ENCODE measurements at regions not wholly inside any gene's neighbourhood (a gene's known extent, or its start where the extent isn't known, plus 50 kb on each side); places are given as distances from the start of the nearest gene placed in this dataset.

DNA sequence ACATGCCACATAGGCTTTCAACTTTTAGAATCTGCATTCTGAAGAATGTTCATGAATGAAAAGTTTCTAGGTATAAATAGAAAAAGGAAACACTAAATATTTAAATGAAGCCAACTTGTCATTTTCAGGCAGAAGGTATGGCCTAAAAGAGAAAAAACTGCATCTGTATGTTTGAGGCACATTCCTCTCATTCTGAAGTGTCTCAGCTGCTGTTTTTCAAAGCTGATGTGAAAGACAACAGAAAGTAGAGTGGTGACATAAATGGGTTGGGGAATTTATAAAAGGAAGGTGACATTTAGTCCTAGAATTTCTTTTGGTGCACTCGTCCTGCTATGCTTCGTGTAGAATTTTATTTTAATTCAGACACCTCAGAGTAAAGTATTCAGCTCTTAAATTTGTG, 539.6 kb upstream of the SLITRK5 start:
- H3K4me3 ChIP-seq (ENCODE audit: low read depth, low read length) = no peak overlapping the region
- DNase-seq (ENCODE audit: low read depth) = no peak
- TF ChIP-seq, protein P1, sequence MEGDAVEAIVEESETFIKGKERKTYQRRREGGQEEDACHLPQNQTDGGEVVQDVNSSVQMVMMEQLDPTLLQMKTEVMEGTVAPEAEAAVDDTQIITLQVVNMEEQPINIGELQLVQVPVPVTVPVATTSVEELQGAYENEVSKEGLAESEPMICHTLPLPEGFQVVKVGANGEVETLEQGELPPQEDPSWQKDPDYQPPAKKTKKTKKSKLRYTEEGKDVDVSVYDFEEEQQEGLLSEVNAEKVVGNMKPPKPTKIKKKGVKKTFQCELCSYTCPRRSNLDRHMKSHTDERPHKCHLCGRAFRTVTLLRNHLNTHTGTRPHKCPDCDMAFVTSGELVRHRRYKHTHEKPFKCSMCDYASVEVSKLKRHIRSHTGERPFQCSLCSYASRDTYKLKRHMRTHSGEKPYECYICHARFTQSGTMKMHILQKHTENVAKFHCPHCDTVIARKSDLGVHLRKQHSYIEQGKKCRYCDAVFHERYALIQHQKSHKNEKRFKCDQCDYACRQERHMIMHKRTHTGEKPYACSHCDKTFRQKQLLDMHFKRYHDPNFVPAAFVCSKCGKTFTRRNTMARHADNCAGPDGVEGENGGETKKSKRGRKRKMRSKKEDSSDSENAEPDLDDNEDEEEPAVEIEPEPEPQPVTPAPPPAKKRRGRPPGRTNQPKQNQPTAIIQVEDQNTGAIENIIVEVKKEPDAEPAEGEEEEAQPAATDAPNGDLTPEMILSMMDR (IDR thresholded peaks at IDR 0.05; ENCODE audit: low read depth, low read length, missing control alignments) = no peak

DNA sequence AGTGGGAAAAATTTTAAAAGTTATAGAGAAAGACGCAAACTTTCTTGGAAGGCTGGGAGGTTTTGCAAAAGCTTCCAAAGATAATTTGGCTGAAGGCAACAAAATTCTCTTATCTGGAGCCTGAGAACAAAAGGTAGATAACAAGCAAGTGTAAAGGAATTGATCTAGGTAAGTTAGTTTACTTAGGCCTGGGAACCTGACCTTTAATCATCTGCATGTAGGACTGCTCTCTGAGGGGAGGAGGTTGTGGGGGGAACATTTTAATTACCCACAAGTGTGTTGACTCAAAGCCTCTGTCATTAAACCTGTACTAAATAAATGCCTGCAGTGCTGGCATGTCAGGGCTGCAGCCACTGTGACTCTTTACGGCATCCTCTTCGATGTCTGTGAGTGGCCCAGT, 532.3 kb upstream of the SLITRK5 start:
- TF ChIP-seq, protein P1 (IDR thresholded peaks at IDR 0.05; ENCODE audit: low read depth, low read length, missing control alignments) = no peak
- DNase-seq (ENCODE audit: low read depth) = no peak
- no peak overlapping the region for H3K4me3 ChIP-seq (ENCODE audit: low read depth, low read length)

DNA sequence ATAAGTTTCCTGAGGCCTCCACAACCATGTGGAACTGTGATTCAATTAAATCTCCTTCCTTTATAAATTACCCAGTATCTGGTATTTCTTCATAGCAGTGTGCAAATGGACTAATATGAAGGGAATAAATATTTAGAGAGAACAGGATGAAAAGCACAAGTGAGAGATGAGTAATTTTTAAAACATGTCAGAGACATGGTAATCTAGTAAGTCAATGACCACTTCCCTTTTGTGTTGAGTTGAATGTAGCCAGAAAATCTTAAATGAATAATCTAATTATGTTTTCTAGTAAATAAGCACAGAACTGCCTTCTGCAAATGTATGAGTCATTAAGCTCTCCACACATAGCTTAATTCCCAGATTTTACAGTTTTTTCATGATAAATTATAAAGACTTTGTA, 524.1 kb upstream of the SLITRK5 start:
- TF ChIP-seq, protein P1 (IDR thresholded peaks at IDR 0.05; ENCODE audit: low read depth, low read length, missing control alignments) = no peak
- no peak for DNase-seq (ENCODE audit: low read depth)
- H3K4me3 ChIP-seq (ENCODE audit: low read depth, low read length) = no peak overlapping the region

DNA sequence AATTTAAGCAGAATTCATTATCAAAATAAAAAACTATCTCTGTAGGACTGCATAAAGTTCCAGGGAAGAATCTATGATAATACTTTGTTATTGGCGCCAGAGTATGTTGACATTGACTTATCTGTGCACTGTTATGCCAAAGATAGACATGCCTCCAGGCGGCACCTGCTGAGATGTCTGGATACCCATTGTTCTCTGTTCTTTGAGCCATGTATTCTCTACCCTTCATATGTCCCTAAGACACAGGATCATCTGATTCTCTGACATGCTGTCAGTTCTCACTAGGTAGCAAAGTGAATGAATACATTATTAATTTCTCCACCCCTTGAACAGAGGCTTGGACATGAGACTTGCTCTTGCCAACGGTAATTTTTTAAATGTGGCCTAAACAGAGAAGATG, 517.8 kb upstream of the SLITRK5 start:
- no peak for DNase-seq (ENCODE audit: low read depth)
- H3K4me3 ChIP-seq (ENCODE audit: low read depth, low read length) = no peak overlapping the region
- TF ChIP-seq, protein P1 (IDR thresholded peaks at IDR 0.05; ENCODE audit: low read depth, low read length, missing control alignments) = no peak

DNA sequence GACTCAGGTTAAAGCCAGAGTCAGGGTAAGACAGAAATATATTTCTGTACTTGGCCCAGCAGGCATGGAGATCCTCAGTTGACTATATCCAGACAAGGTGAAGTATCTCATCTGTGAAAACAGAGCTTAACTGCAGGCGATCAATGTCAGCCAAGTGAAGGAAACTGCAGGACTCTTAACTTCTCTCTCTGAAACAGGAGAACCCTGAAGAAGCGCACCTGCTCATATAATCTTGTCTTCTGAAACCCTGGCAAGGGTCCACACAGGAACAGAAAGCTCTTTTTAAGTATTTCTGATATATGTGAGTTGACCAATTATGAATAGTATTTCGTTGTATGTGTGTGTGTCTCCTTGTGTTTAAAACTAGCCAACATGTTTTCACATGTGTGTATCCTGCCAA, 504.8 kb upstream of the SLITRK5 start:
- no peak for DNase-seq (ENCODE audit: low read depth)
- TF ChIP-seq, protein P1 (IDR thresholded peaks at IDR 0.05; ENCODE audit: low read depth, low read length, missing control alignments) = no peak
- H3K4me3 ChIP-seq (ENCODE audit: low read depth, low read length) = no peak overlapping the region

DNA sequence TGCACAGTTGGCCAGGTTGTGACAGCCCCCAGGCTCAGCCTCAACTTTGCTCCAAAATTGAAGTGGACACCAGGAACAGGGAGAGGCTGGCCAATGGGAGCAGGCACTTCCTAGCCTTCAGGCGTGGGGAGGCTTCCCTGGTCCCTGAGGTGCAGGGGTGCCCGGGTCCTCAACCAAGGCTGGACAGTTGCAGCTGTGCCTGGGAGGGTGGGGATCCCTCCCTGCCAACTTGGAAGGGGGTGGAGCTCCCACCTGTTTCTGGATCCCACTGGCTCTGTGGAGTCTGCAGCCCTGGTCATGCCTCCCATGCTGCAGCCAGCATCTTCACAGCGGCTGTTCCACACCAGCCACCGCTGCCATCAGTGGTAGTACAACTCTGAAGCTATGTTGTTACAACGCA, 502.8 kb upstream of the SLITRK5 start:
- TF ChIP-seq, protein P1 (IDR thresholded peaks at IDR 0.05; ENCODE audit: low read depth, low read length, missing control alignments) = no peak
- no peak overlapping the region for H3K4me3 ChIP-seq (ENCODE audit: low read depth, low read length)
- DNase-seq (ENCODE audit: low read depth) = no peak

DNA sequence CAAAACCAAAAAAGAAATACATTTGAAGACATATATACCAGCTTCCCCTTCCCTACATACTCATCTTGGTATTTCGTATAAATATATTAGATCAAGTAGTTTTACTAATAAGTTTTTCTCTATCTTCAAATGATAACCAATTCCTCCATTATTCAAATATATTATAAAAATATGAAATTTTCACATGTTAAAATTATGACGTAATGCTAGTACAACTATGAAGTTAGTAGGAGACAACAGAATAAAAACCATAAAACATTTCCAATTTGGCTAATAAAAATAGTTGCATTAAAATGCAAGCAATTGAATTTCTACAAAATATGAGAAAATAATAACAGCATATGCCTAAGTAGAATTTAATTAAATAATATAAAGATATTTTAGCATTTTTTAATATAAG, 501.8 kb upstream of the SLITRK5 start:
- TF ChIP-seq, protein P1 (IDR thresholded peaks at IDR 0.05; ENCODE audit: low read depth, low read length, missing control alignments) = no peak
- no peak overlapping the region for H3K4me3 ChIP-seq (ENCODE audit: low read depth, low read length)
- no peak for DNase-seq (ENCODE audit: low read depth)
